ENCODE measurements at regions not wholly inside any gene's neighbourhood (a gene's known extent, or its start where the extent isn't known, plus 50 kb on each side); places are given as distances from the start of the nearest gene placed in this dataset.

DNA sequence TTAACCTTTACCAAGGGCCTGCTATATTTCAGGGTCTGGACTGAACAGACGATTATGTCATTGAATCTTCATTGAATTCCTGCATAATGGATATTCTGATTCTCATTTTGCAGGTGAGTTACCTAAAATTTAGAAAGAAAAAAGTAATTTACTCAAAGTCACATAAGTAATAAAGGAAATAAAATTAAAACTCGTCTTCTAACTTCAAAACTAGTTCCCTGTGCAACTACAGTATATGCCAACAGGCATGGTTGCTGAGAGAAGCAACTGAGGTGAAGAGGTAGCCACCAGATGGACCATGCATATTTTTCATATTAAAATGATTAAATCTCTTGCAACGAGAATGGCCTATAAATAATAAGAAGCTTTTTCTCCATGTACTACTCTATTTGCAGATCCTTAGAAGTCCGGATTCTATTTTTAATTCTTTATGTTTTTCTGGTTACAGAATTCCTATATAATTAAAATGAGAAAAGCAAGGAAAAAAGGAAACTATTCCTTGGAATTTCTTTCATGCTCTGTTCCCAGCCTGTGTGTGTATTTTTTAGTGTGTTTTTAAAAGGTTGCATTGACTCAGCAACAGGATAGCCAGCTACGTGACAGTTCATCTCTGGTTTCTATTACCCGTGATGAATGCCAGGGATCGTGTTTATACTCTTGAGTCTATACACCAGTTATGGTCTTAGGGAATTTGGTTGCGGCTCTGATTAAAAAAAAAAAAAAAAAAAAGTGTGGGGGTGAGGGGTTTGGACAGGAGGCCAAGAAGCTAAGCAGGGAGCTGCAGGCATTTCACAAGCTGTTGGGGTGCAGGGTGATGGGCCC lies 186.8 kb downstream of the ETS1 start:
- DNase-seq (ENCODE audit: low spot score) (no peak), ATAC-seq (no peak)
- Mint-ChIP-seq H3K4me3 (no peak overlapping the region), H3K4me1 (no peaks in the 10 kb centered on the region), H3K36me3 (no peaks in the 10 kb centered on the region), H3K9me3 (no peaks in the 10 kb centered on the region), H3K27me3 (ENCODE audit: low read depth) (no peaks in the 10 kb centered on the region), H3K27ac (no peak overlapping the region)
- ChIA-PET CTCF (interaction anchor here (1.0 to 2.7 kb wide), 2 partner anchors 232 to 557 kb away, joined by 3 to 8 read pairs; no protein-coding TSS in a partner anchor), POLR2A (no interaction called here)
- TF ChIP-seq IRF1 (CRISPR knock-in tag; IDR thresholded peaks at IDR 0.05) (no peak), ZNF263 (CRISPR knock-in tag; IDR thresholded peaks at IDR 0.05; ENCODE audit: low read depth) (no peak), ATF2 (CRISPR knock-in tag; IDR thresholded peaks at IDR 0.05; ENCODE audit: borderline replicate concordance, low read depth) (no peak), NFE2L1 (CRISPR knock-in tag; IDR thresholded peaks at IDR 0.05) (no peak)

DNA sequence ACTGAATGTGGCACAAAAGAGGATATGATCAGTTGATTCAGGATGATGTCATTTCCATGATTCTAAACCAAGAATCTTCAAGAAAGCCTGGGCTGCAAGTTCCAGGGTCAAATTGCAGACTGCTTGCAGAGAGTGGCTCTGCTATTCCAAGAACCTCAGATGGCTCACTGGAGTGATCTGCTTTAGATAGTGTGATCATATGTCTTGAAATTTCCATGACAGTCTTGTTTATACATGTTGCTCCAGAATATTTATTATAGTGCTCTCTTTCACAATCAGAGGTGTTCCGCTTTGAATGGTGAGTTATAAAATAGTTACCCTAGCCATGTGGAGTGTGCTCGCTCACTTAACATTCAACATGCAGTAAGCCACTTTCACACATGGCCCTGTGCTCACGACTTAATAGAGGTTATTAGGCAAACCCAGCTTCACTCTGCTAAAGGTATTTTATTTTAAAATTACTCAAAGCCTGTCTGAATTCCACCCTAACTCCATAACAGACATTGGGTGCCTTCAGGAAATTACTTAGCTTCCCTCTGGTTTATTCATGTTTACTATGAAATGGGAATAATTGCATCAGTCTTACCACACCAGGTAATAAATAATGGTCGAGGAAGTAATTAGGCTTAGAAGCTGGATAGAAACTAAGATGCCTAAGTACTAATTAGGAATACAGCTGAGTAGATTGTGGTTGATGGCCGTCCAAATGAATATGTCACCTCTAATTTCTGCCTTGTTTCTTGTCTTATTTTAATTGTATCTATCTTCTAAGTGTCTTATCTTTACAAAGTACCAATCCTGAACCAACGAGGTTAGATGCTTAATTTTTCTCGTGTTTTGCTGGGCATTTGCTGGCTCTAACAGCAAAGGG lies 187.9 kb downstream of the ETS1 start:
- no peaks in the 10 kb centered on the region for H3K27me3 Mint-ChIP-seq (ENCODE audit: low read depth)
- H3K4me1 Mint-ChIP-seq: no peaks in the 10 kb centered on the region
- H3K4me3 Mint-ChIP-seq: no peak overlapping the region
- DNase-seq (ENCODE audit: low spot score) (no peak), ATAC-seq (no peak)
- H3K9me3 Mint-ChIP-seq: no peaks in the 10 kb centered on the region
- no peaks in the 10 kb centered on the region for H3K36me3 Mint-ChIP-seq
- H3K27ac Mint-ChIP-seq: no peak overlapping the region
- ChIA-PET POLR2A (no interaction called here), CTCF (interaction anchor here (1.0 kb wide), 1 partner anchor 242 kb away, joined by 3 read pairs; no protein-coding TSS in a partner anchor)
- TF ChIP-seq, protein P1, sequence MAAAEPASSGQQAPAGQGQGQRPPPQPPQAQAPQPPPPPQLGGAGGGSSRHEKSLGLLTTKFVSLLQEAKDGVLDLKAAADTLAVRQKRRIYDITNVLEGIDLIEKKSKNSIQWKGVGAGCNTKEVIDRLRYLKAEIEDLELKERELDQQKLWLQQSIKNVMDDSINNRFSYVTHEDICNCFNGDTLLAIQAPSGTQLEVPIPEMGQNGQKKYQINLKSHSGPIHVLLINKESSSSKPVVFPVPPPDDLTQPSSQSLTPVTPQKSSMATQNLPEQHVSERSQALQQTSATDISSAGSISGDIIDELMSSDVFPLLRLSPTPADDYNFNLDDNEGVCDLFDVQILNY (CRISPR knock-in tag; IDR thresholded peaks at IDR 0.05): no peak
- TF ChIP-seq MXD4 (CRISPR knock-in tag; IDR thresholded peaks at IDR 0.05; ENCODE audit: borderline replicate concordance) (no peak), ZNF317 (CRISPR knock-in tag; IDR thresholded peaks at IDR 0.05; ENCODE audit: borderline replicate concordance, low read depth) (no peak), SMAD4 (CRISPR knock-in tag; IDR thresholded peaks at IDR 0.05) (no peak), FOXK1 (CRISPR knock-in tag; IDR thresholded peaks at IDR 0.05) (no peak), PREB (CRISPR knock-in tag; IDR thresholded peaks at IDR 0.05; ENCODE audit: borderline replicate concordance) (no peak), ZNF532 (CRISPR knock-in tag; IDR thresholded peaks at IDR 0.05; ENCODE audit: borderline replicate concordance) (no peak), NR3C1 (CRISPR knock-in tag; conservative IDR thresholded peaks at IDR 0.05; ENCODE audit: low read depth) (no peak), ARID4B (CRISPR knock-in tag; IDR thresholded peaks at IDR 0.05; ENCODE audit: borderline replicate concordance) (no peak), RORB (CRISPR knock-in tag; IDR thresholded peaks at IDR 0.05) (no peak), ATF6 (CRISPR knock-in tag; IDR thresholded peaks at IDR 0.05) (no peak), ZNF671 (CRISPR knock-in tag; IDR thresholded peaks at IDR 0.05) (no peak)

Data from WTC11 (cell line).